ENCODE measurements at regions not wholly inside any gene's neighbourhood (a gene's known extent, or its start where the extent isn't known, plus 50 kb on each side); places are given as distances from the start of the nearest gene placed in this dataset.

GRCh38 chr18:44156126-44156525, 524.6 kb upstream of the SETBP1 start:
- no peaks in the 10 kb centered on the region for H3K4me1 ChIP-seq
- no peak overlapping the region for H3K4me3 ChIP-seq
- WGBS, 5 donors = 82 to 92% (median 87%) methylated on average over 3 of the region's 3 CpGs
- intact Hi-C loops (cut with DNase I; ENCODE audit: low total_unique reads) = no loop called here
- H3K9me3 ChIP-seq = no peaks in the 10 kb centered on the region
- H3K36me3 ChIP-seq = no peaks in the 10 kb centered on the region
- peak in 1 of 2 donors; percentile 16 for DNase-seq
- no peak overlapping the region for H3K27ac ChIP-seq
- H3K27me3 ChIP-seq = no peaks in the 10 kb centered on the region
- TF ChIP-seq EP300 (IDR thresholded peaks at IDR 0.05) (no peak), POLR2A (IDR thresholded peaks at IDR 0.05) (no peak)

- no peaks in the 10 kb centered on the region for H3K27me3 ChIP-seq
- no peak overlapping the region for H3K4me3 ChIP-seq
- 49 to 72% (median 55%) methylated on average over 7 of the region's 7 CpGs for WGBS, 5 donors
- no peak for DNase-seq
- H3K4me1 ChIP-seq = no peaks in the 10 kb centered on the region
- H3K36me3 ChIP-seq = no peaks in the 10 kb centered on the region
- TF ChIP-seq, protein P1, sequence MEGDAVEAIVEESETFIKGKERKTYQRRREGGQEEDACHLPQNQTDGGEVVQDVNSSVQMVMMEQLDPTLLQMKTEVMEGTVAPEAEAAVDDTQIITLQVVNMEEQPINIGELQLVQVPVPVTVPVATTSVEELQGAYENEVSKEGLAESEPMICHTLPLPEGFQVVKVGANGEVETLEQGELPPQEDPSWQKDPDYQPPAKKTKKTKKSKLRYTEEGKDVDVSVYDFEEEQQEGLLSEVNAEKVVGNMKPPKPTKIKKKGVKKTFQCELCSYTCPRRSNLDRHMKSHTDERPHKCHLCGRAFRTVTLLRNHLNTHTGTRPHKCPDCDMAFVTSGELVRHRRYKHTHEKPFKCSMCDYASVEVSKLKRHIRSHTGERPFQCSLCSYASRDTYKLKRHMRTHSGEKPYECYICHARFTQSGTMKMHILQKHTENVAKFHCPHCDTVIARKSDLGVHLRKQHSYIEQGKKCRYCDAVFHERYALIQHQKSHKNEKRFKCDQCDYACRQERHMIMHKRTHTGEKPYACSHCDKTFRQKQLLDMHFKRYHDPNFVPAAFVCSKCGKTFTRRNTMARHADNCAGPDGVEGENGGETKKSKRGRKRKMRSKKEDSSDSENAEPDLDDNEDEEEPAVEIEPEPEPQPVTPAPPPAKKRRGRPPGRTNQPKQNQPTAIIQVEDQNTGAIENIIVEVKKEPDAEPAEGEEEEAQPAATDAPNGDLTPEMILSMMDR (IDR thresholded peaks at IDR 0.05) = no peak
- no peak for TF ChIP-seq POLR2AphosphoS5 (IDR thresholded peaks at IDR 0.05)
- no peak for TF ChIP-seq POLR2A (IDR thresholded peaks at IDR 0.05)
- TF ChIP-seq EP300 (IDR thresholded peaks at IDR 0.05) = no peak
- no peak overlapping the region for H3K27ac ChIP-seq
- H3K9me3 ChIP-seq = peaks cover 0 to 6% (median 0%) of the 10 kb centered on the region in 4 donors
- intact Hi-C loops (cut with DNase I; ENCODE audit: low total_unique reads) = no loop called here
Observed at GRCh38 chr18:44156776-44157335, 523.8 kb upstream of the SETBP1 start.

- WGBS, 5 donors = 63 to 77% (median 76%) methylated on average over 1 of the region's 1 CpG
Observed at GRCh38 chr18:44170208-44170880, 510.3 kb upstream of the SETBP1 start.

GRCh38 chr18:44171301-44171700, 509.4 kb upstream of the SETBP1 start:
- WGBS, 5 donors = 70 to 95% (median 86%) methylated on average over 5 of the region's 5 CpGs
- H3K4me3 ChIP-seq = no peak overlapping the region
- H3K27ac ChIP-seq = no peak overlapping the region
- H3K27me3 ChIP-seq = no peaks in the 10 kb centered on the region
- no peak for TF ChIP-seq POLR2AphosphoS5 (IDR thresholded peaks at IDR 0.05)
- no peak for TF ChIP-seq POLR2A (IDR thresholded peaks at IDR 0.05)
- TF ChIP-seq, protein P1 (IDR thresholded peaks at IDR 0.05) = no peak
- no peak for TF ChIP-seq EP300 (IDR thresholded peaks at IDR 0.05)
- no peaks in the 10 kb centered on the region for H3K36me3 ChIP-seq
- DNase-seq = no peak
- H3K9me3 ChIP-seq = no peaks in the 10 kb centered on the region
- intact Hi-C loops (cut with DNase I; ENCODE audit: low total_unique reads) = no loop called here
- H3K4me1 ChIP-seq = no peaks in the 10 kb centered on the region

More at GRCh38 chr18:44170208-44170880, 510.3 kb upstream of the SETBP1 start:
- no peak for DNase-seq
- no peaks in the 10 kb centered on the region for H3K36me3 ChIP-seq
- intact Hi-C loops (cut with DNase I; ENCODE audit: low total_unique reads) = no loop called here
- TF ChIP-seq POLR2A (IDR thresholded peaks at IDR 0.05) (no peak), POLR2AphosphoS5 (IDR thresholded peaks at IDR 0.05) (no peak), EP300 (IDR thresholded peaks at IDR 0.05) (no peak)
- TF ChIP-seq, protein P1 (IDR thresholded peaks at IDR 0.05) = no peak
- no peaks in the 10 kb centered on the region for H3K4me1 ChIP-seq
- H3K27me3 ChIP-seq = no peaks in the 10 kb centered on the region
- no peak overlapping the region for H3K4me3 ChIP-seq
- no peaks in the 10 kb centered on the region for H3K9me3 ChIP-seq
- H3K27ac ChIP-seq = no peak overlapping the region

DNA sequence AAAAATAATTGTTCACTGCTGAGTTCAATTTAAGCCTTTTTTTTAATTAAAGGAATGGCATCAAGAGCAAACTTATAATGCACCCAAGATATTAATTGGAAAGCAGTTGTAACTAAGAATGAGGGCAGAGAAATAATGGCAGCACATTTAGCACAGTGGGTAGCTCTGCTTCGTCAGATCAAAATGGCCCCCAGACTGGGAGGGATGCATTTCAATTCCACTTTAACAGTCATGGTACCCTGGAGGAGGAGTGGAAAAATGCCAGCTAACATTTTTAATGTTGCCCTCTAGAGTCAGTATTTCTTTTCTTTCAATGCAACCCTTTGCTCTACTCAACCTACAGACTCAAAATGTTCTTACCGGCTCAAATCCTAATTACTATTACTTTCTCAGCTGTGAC, 504.8 kb upstream of the SETBP1 start:
- intact Hi-C loops (cut with DNase I; ENCODE audit: low total_unique reads) = no loop called here
- no peaks in the 10 kb centered on the region for H3K4me1 ChIP-seq
- 85 to 97% (median 95%) methylated on average over 2 of the region's 2 CpGs for WGBS, 5 donors

More for the DNA sequence above, 504.8 kb upstream of the SETBP1 start:
- TF ChIP-seq POLR2AphosphoS5 (IDR thresholded peaks at IDR 0.05) = no peak
- TF ChIP-seq EP300 (IDR thresholded peaks at IDR 0.05) = no peak
- TF ChIP-seq, protein P1 (IDR thresholded peaks at IDR 0.05) = no peak
- TF ChIP-seq POLR2A (IDR thresholded peaks at IDR 0.05) = no peak
- Histone ChIP-seq H3K27ac (no peak overlapping the region), H3K9me3 (no peaks in the 10 kb centered on the region), H3K4me3 (no peak overlapping the region), H3K36me3 (no peaks in the 10 kb centered on the region), H3K27me3 (no peaks in the 10 kb centered on the region)
- DNase-seq = no peak
